DMS 273 (cell line): ENCODE measurements at regions not wholly inside any gene's neighbourhood (a gene's known extent, or its start where the extent isn't known, plus 50 kb on each side); places are given as distances from the start of the nearest gene placed in this dataset.

Experiments used
- DNase-seq: peaks from one replicate; lab custom pipeline; 2025; ENCODE audit not compliant: unreplicated experiment; lab: John Stamatoyannopoulos, UW

DNA sequence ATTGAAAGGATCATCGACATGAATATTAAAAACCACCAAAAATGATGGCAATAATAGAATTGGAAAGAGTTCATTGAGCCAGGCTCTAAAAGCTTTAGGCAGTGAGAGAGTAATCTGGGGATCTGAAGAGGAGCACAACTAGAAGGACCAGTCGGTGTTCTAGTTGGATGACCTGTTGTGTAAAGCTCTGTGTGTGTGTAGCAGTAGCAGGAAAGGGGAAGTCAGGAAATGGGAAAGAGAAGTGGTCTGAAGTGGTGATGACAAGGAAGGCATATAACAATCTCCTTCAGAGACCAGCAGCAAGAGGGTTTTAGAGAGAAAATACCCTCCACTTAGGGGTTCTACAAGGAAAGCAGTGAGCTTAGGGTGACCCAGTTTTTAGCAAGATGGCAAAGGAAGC is 539.2 kb downstream of the HTR7 start:
- DNase-seq = no peak

DNA sequence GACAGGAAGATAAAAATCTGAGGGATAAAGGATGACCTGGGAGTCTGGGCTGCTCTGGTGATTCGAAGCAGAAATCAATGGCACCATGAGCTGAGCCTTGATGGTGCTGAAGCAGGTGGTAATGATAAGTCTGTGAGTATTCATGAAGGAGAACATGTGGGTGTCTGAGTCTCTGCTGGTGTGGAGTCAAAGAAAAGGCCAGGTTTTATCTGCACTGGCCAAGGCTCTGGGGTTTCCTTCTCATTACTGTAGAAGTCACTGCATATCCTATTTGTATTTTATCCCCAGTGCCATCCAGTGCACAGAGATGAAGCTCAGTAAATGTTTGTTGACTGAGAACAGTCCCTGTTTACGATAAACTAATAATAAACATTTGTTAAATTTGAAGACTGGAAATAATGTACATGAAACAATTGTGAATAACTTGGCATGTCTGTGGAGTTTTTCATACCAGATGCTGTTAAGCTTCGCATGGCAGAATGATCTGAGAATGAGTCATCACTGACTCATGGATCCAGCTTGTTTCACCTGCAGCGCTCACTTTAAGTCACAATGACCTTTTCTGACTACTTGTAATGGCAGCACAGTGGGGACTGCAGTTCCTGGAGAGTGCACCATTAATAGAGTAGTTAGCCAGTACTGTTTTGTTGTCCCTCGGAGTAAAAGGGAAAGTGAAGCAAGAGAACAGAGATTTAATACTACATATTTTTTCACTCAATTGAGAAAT is 538.5 kb downstream of the HTR7 start:
- peak; percentile 27 for DNase-seq

DNA sequence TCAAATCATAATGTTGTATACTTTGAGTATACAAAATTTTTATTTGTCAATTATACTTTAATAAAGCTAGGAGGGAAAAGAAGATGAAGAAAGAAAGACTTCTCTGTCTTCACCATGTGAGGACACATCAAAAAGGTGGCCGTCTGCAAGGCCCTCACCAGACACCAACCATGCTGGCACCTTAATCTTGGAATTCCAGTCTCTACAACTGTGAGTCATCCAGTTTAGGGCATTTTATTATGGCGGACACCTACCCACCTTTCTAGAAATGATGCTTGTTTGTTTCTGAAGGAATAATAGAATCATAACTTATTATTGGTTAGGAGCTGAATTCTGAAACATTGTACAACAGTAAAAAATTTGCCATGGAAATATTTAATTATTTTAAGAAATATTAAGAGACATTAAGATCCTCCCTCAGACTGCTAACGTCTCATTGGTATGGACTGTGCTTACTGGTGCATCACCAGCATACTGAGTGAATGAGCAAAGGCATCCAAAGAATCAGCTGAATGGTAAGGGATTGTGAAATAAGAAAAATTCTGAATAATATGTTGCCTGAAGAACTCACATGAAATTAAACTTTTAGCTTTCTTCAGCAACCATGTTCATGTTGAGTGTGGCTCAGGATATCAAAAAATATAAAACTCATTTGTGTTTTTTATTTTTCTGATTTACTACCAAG is 536.6 kb downstream of the HTR7 start:
- no peak for DNase-seq

DNA sequence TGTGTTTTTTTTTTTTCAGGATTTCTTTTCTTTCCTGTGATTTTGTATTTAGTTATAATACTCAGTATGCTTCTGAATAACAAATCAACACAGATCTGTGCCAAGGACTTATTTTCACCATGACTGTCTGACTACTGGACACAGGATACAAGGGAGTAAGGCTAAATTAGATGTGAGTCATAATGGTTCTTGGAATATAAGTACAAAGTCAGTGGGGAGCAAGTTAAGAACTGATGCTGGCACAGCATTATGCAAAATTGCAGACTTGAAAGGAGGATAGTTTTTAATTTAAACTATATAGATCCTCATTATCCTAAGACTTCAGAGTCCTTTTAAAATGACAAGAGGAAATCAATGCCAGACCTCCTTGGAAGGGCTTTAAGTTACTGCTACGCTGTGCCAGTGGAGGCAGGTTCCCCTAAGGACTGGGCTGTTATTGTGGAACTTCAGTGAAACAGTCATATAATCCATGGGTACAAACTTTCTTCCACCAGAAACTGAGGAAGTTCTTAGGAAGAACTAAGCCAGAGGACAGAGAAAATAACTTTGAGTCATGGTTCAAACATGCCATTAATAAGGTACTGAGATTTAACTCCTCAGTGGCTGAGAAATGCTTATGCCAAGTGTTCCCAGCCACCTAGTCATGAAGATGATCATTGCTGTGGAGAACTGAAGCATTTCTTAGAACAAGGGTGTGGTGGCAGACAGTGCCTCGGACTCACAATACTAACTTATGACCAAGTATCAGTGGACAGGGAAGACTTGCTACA is 531.2 kb downstream of the HTR7 start:
- no peak for DNase-seq

DNA sequence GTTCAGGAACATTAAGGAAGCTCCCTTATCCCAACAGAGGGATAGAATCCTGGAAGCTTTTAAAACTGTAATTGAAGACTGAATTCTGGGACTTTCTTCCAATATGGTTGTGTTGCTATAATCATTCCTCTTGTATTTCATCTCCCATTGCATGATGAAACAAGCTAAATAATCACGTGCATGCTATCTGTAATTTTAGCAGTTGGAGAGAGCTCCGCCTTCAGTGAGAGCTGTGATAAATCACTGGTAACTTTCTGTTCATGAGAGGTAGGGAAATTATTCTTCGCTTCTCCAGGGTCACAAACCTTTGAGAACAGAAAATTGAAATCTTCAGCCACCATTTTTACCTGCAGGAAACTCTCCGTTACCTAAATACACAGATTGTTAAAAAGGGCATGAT is 530.2 kb downstream of the HTR7 start:
- no peak for DNase-seq

DNA sequence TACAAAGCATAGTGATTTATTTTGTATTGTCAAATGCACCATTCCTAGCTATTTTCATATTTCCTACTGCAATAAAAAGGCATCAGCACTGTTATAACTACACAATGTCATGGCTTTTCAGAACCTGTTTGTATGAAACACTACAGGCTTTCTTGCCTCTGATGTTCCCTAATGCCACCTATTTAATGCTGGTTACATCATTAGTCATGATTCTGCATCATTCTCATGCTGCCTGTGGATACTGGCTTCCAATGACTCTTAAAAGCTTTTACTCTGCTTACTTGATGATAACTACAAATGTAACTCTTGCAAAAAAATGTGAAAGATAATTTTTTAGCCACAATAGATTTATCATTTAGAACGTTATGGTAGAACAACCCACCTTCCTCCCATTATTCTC is 529.4 kb downstream of the HTR7 start:
- DNase-seq = no peak

DNA sequence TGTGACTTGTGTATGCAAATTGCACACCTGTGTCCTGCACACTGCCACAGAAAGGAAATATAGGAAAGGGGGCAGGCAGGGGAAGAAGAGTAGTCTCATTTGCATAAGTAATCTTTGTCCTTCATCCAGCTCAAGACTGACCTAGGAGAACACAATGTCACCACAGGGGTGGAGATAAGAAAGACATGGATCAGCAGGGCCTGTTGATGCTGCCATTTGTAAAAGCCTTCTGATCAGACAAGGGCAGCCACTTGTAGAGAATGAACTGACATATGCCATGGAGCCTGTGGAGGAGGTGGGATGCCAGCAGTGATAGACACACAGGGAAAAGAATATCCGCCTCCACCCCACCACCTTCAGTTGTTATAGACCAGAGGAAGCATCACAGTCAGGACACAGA is 528.9 kb downstream of the HTR7 start:
- no peak for DNase-seq

DNA sequence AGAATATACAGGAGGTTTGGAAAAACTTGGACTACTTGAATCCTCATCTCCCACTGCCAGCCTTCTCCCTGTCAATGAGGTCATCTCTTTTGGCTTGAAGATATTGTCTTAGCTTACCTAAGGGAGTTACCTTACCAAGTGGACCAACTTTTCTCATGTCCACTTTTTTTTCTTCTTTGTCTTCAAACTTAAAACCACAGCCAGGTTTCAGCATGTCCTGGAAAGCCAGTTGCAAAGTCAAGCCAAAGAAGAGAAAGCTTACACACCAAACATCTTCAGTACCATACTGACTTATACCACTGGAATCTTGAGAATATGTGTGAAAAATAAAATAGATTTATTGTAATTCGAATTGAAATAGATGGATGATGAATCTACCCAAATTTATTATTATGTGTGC is 520.5 kb downstream of the HTR7 start:
- no peak for DNase-seq

DNA sequence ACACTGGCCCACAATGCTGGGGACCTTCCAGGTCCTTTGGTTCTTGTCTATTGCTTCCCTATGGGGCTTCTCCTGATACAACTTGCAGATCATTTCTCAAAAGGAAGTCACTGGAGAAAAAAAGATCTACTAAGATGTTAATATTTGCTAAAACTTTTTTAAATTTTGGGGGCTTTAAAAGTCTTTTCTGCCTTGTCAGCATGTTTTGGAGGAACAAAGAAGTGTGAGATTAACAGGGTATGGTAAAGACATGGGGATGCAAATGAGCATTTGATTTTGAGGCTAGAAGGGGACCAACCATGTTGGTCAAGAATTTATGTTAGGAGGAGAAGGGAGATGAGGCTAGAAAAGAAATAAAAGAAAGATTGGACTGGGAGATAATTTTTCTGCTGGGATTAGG is 515.4 kb downstream of the HTR7 start:
- DNase-seq = no peak

DNA sequence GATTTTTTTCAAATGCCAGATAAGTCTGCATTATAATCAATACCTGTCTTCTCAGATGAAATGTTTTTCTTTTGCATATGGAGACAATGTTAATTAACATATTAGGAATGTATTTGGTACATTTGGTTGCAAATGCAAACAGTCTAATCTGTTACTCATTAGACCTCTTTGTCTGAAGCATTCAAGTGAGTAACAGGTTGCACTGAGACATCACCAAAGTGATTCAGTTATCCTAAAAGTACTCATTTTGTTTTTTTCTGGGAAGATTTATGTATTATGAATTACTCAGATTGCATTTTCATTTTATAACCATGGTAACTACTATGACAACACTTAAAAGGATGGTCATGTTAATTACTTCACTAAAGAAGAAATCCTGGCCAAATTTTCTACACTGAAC is 513.6 kb downstream of the HTR7 start:
- DNase-seq = no peak

DNA sequence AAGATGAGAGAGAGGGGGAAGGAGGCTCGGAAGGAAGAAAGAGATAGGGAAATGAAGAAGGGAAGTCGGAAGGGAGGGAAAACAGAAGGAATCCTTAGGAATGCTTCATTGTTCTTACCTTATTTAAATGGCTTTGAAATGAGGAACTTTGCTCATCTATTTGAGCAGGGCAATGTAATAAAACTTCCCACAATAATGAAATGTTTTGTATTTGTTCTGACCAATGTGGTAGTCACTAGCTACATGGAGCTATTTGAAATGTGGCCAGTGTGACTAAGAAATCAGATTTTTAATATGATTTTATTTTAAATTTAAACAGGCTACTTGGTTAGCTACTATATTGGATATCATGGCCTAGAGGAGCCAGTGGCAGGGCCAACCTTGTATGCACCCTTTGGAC is 510.6 kb downstream of the HTR7 start:
- no peak for DNase-seq

DNA sequence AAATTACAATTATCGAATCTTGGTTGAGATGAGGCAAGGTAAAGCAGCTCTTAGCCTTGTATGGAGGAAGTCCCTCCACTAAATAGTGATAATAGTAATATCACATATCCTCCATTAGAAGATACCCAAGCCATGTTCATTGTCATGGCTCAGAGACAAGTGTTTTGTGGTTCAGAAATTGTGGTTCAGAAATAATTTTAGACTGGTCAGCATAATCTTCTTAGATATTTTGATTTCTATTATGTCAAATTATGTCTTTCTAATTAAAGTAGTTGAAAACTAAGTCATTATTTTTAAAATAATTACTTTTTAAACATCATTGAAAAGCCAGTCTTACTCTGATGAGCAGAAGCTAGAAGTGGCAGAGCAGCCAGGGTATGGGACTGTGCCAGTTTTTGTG is 507.7 kb downstream of the HTR7 start:
- no peak for DNase-seq

DNA sequence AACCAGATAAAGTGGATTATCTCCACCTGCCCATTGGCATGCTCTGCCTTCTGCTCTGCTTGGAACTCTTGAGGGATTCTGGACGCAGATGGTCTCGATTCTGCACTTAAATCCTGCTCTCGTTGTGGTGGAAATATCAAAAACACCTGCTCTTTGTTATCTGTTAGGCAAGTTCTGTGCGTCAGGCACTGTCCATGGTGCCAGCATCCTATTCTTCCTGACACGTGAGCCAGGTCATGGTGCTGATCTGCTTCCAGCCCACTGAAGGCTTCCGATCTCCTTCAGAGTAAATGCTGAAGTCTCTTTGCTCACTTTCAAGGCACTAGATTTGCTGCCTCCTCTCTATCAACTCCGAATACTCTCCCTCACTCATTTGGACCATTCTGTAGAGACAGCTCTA is 505.6 kb downstream of the HTR7 start:
- no peak for DNase-seq

DNA sequence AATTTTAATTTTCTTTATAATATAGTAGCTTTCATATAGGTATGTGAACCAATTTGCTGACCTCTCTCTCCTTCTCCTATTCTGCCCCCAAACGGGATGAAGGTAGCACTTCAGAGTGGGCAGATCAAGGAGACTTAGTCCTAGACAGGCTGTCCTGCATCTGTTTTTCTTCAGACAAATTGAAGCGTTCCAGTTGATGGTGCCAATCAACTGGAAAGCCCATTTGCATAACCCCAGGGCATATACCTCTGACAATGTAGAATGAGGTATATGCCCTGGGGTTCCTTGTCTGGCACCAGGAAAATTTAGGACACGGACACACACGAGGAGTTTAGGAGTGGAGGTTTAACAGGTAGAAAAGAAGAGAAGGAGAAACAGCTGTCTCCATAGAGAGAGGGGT is 502.9 kb downstream of the HTR7 start:
- DNase-seq = no peak

DNA sequence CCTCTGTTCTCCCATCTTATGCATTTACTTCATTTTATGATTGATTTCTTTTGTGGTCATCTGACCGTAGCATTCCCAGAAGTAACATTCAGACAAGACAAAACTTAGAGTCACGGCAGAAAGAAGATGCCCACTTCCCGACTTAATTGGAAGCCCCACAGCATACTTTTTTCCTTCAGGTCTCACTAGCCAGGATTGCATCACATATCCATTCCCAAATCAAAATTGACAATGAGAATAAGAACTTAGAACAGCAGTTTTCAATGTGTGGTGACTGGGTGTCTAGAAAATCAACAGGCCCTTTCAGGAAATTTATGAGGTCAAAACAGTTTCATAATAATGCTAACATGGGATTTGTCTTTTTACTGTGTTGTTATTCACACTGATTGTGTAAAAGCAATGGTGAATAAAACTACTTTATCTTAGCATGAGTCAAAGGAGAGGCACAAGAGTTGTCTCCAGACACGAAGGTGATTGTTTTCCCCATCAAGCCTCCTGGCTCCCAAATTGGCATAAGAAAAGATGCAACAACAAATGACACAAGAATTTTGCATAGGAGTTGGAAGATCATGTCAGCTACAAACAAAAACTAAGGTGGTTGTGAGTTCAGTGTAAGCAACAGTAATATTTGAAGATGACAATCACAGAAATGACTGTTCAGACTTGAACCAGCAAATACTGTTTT is 493.9 kb downstream of the HTR7 start:
- DNase-seq = no peak

DNA sequence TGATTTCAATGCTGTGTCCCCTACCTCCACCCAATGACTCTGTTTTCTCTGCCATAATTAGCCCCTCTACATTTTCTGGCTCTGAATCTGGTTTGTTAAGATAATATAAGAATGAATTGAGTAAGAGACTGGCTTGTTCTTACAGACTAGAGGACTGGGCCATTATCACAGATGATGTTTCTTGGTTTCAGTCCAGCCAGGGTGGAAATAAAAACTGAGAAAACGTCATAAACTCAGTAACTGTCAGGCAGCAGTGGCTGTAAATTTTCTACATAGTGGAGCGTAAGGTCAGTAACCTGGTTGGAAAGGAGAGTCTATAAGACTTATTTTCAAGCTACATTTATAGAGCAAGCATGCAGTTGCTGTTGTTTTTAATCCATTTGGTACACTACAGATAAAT is 485.4 kb downstream of the HTR7 start:
- DNase-seq = no peak

DNA sequence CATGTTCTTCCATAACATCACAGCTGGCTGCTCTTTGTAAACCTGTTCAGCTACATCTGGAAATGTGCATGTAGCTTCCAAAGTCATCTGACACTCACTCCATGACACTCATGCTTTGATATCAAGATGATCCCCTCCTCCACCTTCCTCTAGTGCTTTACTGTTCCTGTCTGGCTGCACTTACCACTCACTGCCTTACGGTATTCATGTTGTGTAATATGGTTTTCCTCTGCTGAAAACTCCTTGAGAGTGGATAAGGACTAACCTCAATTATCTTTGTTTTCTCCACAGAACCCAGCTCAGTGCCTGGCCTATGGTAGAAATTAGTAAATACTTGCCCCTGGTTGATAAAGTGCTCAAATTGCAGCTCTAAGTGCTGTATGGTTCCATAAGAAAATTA is 483.9 kb downstream of the HTR7 start:
- DNase-seq = no peak

DNA sequence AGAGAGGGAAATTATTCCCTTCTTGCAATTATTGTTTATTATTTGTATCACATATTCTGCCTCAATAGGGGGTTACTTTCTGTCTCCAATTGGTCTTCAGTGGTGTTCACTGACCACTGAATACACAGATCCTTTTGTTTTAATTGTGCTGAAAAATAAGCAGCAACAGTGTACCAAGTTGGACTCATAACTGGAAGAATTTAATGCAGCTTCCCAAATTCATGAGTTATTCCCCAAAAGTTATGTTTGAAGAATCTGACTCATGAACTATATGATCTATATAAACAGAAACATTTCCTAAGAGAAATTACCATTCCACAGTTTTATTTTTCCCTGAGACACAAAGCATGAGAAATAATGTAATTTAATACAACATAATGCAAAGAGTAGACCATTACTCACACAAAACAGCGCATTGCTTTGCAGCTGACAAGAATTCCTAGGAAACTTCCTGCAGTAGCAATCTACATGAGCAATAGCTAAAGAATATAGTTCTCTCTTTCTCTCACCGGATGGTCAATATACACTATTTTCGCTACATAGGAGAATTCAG is 479.2 kb downstream of the HTR7 start:
- no peak for DNase-seq

DNA sequence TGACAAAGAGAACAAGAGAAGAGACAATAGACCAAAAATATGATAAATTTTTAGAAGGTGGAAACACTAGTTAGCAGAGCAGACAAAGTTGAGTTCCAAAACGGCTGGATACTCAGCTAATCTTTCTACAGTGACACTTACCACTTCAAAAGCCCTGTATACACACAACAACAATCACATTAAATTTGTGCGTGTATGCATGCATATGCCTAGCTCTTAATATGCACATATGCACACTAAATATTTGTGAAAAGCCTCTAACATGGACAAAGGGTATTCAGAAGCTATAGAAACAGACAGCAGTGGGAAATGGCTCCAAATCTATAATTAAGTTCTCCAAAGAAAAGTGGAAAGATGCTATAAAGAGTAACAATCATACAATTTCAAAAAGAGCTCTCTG is 476.4 kb downstream of the HTR7 start:
- DNase-seq = no peak

DNA sequence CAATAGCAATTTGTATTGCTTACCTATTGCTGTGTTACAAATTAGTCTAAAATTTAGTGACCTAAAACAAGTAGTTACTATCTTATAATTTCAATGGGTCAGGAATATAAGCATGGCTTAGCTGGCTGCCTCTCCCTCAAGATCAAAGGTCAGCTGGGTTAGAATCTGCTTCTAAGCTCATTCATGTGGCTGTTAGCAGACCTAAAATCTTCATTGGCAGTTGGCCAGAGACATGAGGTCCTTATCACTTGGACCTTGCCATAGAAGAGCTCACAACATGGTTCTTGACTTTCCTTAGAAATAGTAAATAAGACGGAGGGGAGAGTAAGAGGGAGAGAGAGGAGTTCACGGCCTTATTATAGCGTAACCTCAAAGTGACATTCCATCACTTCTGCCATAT is 468.0 kb downstream of the HTR7 start:
- no peak for DNase-seq

DNA sequence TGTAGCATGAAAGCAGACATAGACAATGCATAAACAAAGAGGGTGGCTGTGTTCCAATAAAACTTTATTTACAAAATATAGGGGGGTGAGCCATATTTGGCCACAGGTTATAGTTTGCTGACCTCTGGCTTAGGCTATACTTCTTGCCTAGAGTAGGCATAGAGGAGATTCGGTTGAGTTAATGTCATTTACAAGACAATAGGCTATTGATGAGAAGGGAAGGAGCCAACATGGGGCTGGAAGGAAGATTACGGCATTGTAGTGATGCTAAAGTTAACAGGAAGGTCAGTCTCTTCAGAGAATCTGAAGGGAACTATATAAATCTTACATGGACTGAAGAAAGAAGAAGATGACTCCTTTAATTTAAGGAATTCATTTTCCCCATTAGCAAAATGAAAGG is 463.5 kb downstream of the HTR7 start:
- DNase-seq = no peak
